ENCODE measurements at regions not wholly inside any gene's neighbourhood (a gene's known extent, or its start where the extent isn't known, plus 50 kb on each side); places are given as distances from the start of the nearest gene placed in this dataset.

DNA sequence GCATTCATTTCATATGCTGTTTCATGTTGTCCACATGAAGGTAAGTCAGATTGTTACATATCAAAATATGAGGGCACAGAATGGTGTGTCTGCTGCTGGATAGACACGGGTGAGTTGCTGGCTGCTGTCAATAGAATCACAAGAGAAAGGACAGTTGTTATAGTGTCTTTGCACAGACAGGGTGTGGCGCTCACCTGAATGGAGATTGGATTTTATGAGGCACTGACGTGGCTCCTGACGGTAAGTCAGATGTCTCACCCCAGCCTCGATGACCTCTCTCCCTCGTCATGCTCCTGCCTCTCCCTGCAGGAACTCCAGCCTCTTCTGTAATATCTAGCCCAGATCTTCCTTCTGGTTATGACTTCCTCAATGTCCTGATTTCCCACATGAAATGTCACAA, 75.4 kb upstream of the SELENOP start:
- Histone ChIP-seq H3K4me2 (ENCODE audit: insufficient read depth, low read length) (no peak overlapping the region), H3K9me3 (replicated peaks; ENCODE audit: control insufficient read depth, insufficient read depth, low read depth, low read length) (no peaks in the 10 kb centered on the region), H3K27ac (ENCODE audit: extremely low read depth, low read depth, low read length) (no peak overlapping the region), H3K9me1 (ENCODE audit: control insufficient read depth, insufficient read depth, low read length) (no peaks in the 10 kb centered on the region), H3K9ac (ENCODE audit: insufficient read depth in 1 of 2, low read depth in 2 of 2, low read length in 2 of 2) (no peak overlapping the region), H3K4me3 (no peak overlapping the region), H3K27me3 (ENCODE audit: control insufficient read depth in 2 of 2, insufficient read depth in 2 of 2, low read length in 2 of 2) (no peaks in the 10 kb centered on the region; a peak in 1 of 5 replicates), H2AFZ (ENCODE audit: low read depth, low read length) (no peak overlapping the region), H3K79me2 (ENCODE audit: control insufficient read depth, insufficient read depth, low read length) (no peaks in the 10 kb centered on the region), H3K36me3 (ENCODE audit: control insufficient read depth, insufficient read depth, low read length) (no peaks in the 10 kb centered on the region), H3K4me1 (replicated peaks in 1 of 2; ENCODE audit: control insufficient read depth in 2 of 2, insufficient read depth in 2 of 2, low read length in 2 of 2) (no peaks in the 10 kb centered on the region), H4K20me1 (replicated peaks; ENCODE audit: control insufficient read depth, insufficient read depth, low read length) (no peaks in the 10 kb centered on the region)
- ChIA-PET POLR2A (no interaction called here), CTCF (ENCODE audit: low intra/inter-chr PET ratio) (interaction anchor here (0.6 kb wide), 1 partner anchor 1167 kb away, joined by 3 read pairs; no protein-coding TSS in a partner anchor)
- TF ChIP-seq, protein P1, sequence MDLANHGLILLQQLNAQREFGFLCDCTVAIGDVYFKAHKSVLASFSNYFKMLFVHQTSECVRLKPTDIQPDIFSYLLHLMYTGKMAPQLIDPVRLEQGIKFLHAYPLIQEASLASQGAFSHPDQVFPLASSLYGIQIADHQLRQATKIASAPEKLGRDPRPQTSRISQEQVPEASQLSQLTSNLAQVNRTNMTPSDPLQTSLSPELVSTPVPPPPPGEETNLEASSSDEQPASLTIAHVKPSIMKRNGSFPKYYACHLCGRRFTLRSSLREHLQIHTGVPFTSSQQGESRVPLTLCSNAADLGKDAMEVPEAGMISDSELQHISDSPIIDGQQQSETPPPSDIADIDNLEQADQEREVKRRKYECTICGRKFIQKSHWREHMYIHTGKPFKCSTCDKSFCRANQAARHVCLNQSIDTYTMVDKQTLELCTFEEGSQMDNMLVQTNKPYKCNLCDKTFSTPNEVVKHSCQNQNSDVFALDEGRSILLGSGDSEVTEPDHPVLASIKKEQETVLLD (IDR thresholded peaks at IDR 0.05): no peak
- TF ChIP-seq KDM1A (IDR thresholded peaks at IDR 0.05): no peak
- TF ChIP-seq ZNF175 (CRISPR knock-in tag; IDR thresholded peaks at IDR 0.05; ENCODE audit: low read depth): no peak
- TF ChIP-seq GABPB1 (CRISPR knock-in tag; IDR thresholded peaks at IDR 0.05): no peak
- TF ChIP-seq ZNF76 (CRISPR knock-in tag; IDR thresholded peaks at IDR 0.05; ENCODE audit: borderline replicate concordance): no peak
- no peak for TF ChIP-seq RUNX1 (IDR thresholded peaks at IDR 0.05; ENCODE audit: low read depth)
- TF ChIP-seq FOXJ2 (tag; IDR thresholded peaks at IDR 0.05): no peak
- TF ChIP-seq ZNF174 (CRISPR knock-in tag; IDR thresholded peaks at IDR 0.05): no peak
- DNase-seq (ENCODE audit: extremely low read depth in 1 of 4, low spot score in 3 of 4) (no peak), ATAC-seq (no peak), FAIRE-seq (no peak)
- intact Hi-C loops (cut with micrococcal nuclease) (loop anchor here (5.0 to 10.0 kb wide), 6 partner anchors 80 to 1030 kb away; partner anchors contain the start of gene GHR), in situ Hi-C loops (cut with MboI) (loop anchor here (25.0 kb wide), 1 partner anchor 300 kb away; no protein-coding TSS in a partner anchor)
- WGBS (ENCODE audit: insufficient coverage, low coverage, missing lambda C conversion rate): 0% methylated on average over 6 of the region's 6 CpGs
- BruUV-seq (replicated peaks): no TSS peak

All from K562 (cell line).